OCI-LY7 (cell line): ENCODE measurements at regions not wholly inside any gene's neighbourhood (a gene's known extent, or its start where the extent isn't known, plus 50 kb on each side); places are given as distances from the start of the nearest gene placed in this dataset.

Source experiments
- BruUV-seq: library from RNA; stranded (reverse); fragments of 400-500 nt; replicated peaks from 2 replicates; lab custom pipeline; 2021; lab: Mats Ljungman, UMichigan
- CTCF ChIA-PET: fragments of 300-600 bp; sonication (Branson Sonifier 250); formaldehyde crosslinking; loops from one replicate; lab custom pipeline; 2022; ENCODE audit warnings: antibody characterized with exemption; ENCODE audit not compliant: unreplicated experiment; lab: Charles Lee
- POLR2A ChIA-PET: fragments of 300-600 bp; sonication (Branson Sonifier 250); formaldehyde crosslinking; loops from one replicate; lab custom pipeline; 2022; ENCODE audit warnings: antibody characterized with exemption; lab: Charles Lee
- DNase-seq: peaks from one replicate; pipeline ENCODE4 v3.0.0-alpha.2; 2015; ENCODE audit warnings: low spot score
- H2AFZ ChIP-seq: fragments of 200-600 bp; sonication (generic), shearing (Covaris generic); 2 replicates; pipeline ENCODE4 v1.6.1; 2014; ENCODE audit warnings: mild to moderate bottlenecking, antibody characterized with exemption, low read length, moderate library complexity
- H3K27ac ChIP-seq: fragments of 200-600 bp; sonication (generic); 2 replicates; pipeline ENCODE4 v1.5.1; 2014; ENCODE audit warnings: mixed run types, low read depth, mild to moderate bottlenecking, moderate library complexity, low read length, inconsistent platforms; ENCODE audit not compliant: poor library complexity, severe bottlenecking
- H3K36me3 ChIP-seq: fragments of 200-600 bp; sonication (generic); 2 replicates; pipeline ENCODE4 v1.6.1; 2014; ENCODE audit warnings: mild to moderate bottlenecking, antibody characterized with exemption, low read length, moderate library complexity, mixed read lengths; ENCODE audit not compliant: insufficient read depth
- H3K4me1 ChIP-seq: fragments of 200-600 bp; sonication (generic); 2 replicates; pipeline ENCODE4 v1.5.1; 2014; ENCODE audit warnings: mild to moderate bottlenecking, low read length; ENCODE audit not compliant: insufficient read depth, poor library complexity, severe bottlenecking
- H3K4me2 ChIP-seq: fragments of 200-600 bp; sonication (generic); 2 replicates; pipeline ENCODE4 v1.6.1; 2014; ENCODE audit warnings: mild to moderate bottlenecking, low read length
- H3K4me3 ChIP-seq: fragments of 200-600 bp; sonication (generic); 2 replicates; pipeline ENCODE4 v1.5.1; 2014; ENCODE audit warnings: mild to moderate bottlenecking, low read depth, low read length; ENCODE audit not compliant: poor library complexity, severe bottlenecking
- H3K79me2 ChIP-seq: fragments of 200-600 bp; sonication (generic); 2 replicates; pipeline ENCODE4 v1.6.1; 2016; ENCODE audit warnings: low read depth, mild to moderate bottlenecking, low read length, moderate library complexity, mixed read lengths; ENCODE audit not compliant: insufficient read depth
- H3K9me2 ChIP-seq: fragments of 200-600 bp; sonication (generic); 2 replicates; pipeline ENCODE4 v1.6.1; 2016; ENCODE audit warnings: mild to moderate bottlenecking, low read length, mixed read lengths; ENCODE audit not compliant: insufficient read depth
- H3K9me3 ChIP-seq: fragments of 200-600 bp; sonication (generic); 2 replicates; pipeline ENCODE4 v1.6.1; 2014; ENCODE audit warnings: mild to moderate bottlenecking, mixed run types, low read length, mixed read lengths
- H4K20me1 ChIP-seq: fragments of 200-600 bp; sonication (generic); 2 replicates; pipeline ENCODE4 v1.6.1; 2014; ENCODE audit warnings: mild to moderate bottlenecking, antibody characterized with exemption, low read length, moderate library complexity, mixed read lengths; ENCODE audit not compliant: insufficient read depth
- CTCF ChIP-seq: fragments of 200-600 bp; sonication (generic); conservative IDR thresholded peaks from 2 replicates; pipeline ENCODE4 v1.5.1; 2014; ENCODE audit warnings: mild to moderate bottlenecking, antibody characterized with exemption, low read length, moderate library complexity, mixed read lengths
- EZH2phosphoT487 ChIP-seq: fragments of 200-600 bp; sonication (generic); IDR thresholded peaks from 2 replicates; pipeline ENCODE4 v1.6.1; 2018; ENCODE audit warnings: low read depth, borderline replicate concordance, mild to moderate bottlenecking, mixed run types, antibody characterized with exemption, low read length, moderate library complexity, mixed read lengths
- intact Hi-C: fragments of 100-400 bp; cut with micrococcal nuclease; formaldehyde crosslinking; loops from one replicate; pipeline ENCODE4 v1.10.0; 2022; ENCODE audit not compliant: unreplicated experiment

- no peaks in the 10 kb centered on the region for H4K20me1 ChIP-seq
- no peak overlapping the region for H2AFZ ChIP-seq
- CTCF ChIA-PET: no interaction called here
- POLR2A ChIA-PET: interaction anchor here (0.7 kb wide), 2 partner anchors 19 to 85 kb away, joined by 4 read pairs; no protein-coding TSS in a partner anchor
- peaks cover 6% of the 10 kb centered on the region for H3K4me1 ChIP-seq
- H3K27ac ChIP-seq: no peak overlapping the region
- BruUV-seq: no TSS peak
- TF ChIP-seq CTCF (no peak), EZH2phosphoT487 (no peak)
- DNase-seq: no peak
- H3K36me3 ChIP-seq: no peaks in the 10 kb centered on the region
- H3K4me2 ChIP-seq: no peak overlapping the region
- H3K9me3 ChIP-seq: no peaks in the 10 kb centered on the region
- no peaks in the 10 kb centered on the region for H3K79me2 ChIP-seq
- H3K4me3 ChIP-seq: no peak overlapping the region
- no peaks in the 10 kb centered on the region for H3K9me2 ChIP-seq
- intact Hi-C loops: no loop called here
Observed at GRCh38 chr7:136495081-136495480, 373.4 kb upstream of the CHRM2 start.

GRCh38 chr7:136492366-136492765 lies 376.1 kb upstream of the CHRM2 start:
- Histone ChIP-seq H4K20me1 (no peaks in the 10 kb centered on the region), H3K9me3 (no peaks in the 10 kb centered on the region), H3K79me2 (no peaks in the 10 kb centered on the region), H3K4me2 (no peak overlapping the region), H3K4me3 (no peak overlapping the region), H3K36me3 (no peaks in the 10 kb centered on the region), H3K9me2 (no peaks in the 10 kb centered on the region), H3K4me1 (peaks cover 10% of the 10 kb centered on the region), H2AFZ (no peak overlapping the region; the same call in 1 of the 2 replicates), H3K27ac (no peak overlapping the region)
- TF ChIP-seq EZH2phosphoT487 (no peak), CTCF (no peak)
- CTCF ChIA-PET: no interaction called here
- POLR2A ChIA-PET: interaction anchor here (0.9 kb wide), 1 partner anchor 91 kb away, joined by 6 read pairs; no protein-coding TSS in a partner anchor
- BruUV-seq: no TSS peak
- intact Hi-C loops: no loop called here
- no peak for DNase-seq

GRCh38 chr7:136489808-136490207 lies 378.6 kb upstream of the CHRM2 start:
- no TSS peak for BruUV-seq
- H3K27ac ChIP-seq: no peak overlapping the region
- peak; percentile 3 for DNase-seq
- intact Hi-C loops: no loop called here
- no peaks in the 10 kb centered on the region for H3K9me3 ChIP-seq
- H3K36me3 ChIP-seq: no peaks in the 10 kb centered on the region
- peak overlapping the region; percentile 3; the same call in 1 of the 2 replicates for H2AFZ ChIP-seq
- H3K4me3 ChIP-seq: no peak overlapping the region
- H4K20me1 ChIP-seq: no peaks in the 10 kb centered on the region
- no peaks in the 10 kb centered on the region for H3K79me2 ChIP-seq
- peaks cover 10% of the 10 kb centered on the region for H3K4me1 ChIP-seq
- H3K9me2 ChIP-seq: no peaks in the 10 kb centered on the region
- POLR2A ChIA-PET: interaction anchor here (0.6 to 1.0 kb wide), 2 partner anchors 10 to 244 kb away, joined by 3 read pairs; no protein-coding TSS in a partner anchor
- H3K4me2 ChIP-seq: no peak overlapping the region
- CTCF ChIA-PET: no interaction called here
- TF ChIP-seq CTCF: no peak
- TF ChIP-seq EZH2phosphoT487: no peak
